Right lobe of liver (tissue), 4 donors: ENCODE measurements at regions not wholly inside any gene's neighbourhood (a gene's known extent, or its start where the extent isn't known, plus 50 kb on each side); places are given as distances from the start of the nearest gene placed in this dataset.

Experiments
- CTCF ChIP-seq, 4 donors: fragments of 200-600 bp in 3 of 4; fragments of 450-650 bp in 1 of 4; IDR thresholded peaks; one replicate each; pipeline versions ENCODE4 v1.5.1 to v1.8.0; 2016 to 2022; ENCODE audit warnings: antibody characterized with exemption in 4 of 4, mild to moderate bottlenecking in 2 of 4
- POLR2A ChIP-seq: fragments of 450-650 bp; IDR thresholded peaks from one replicate; pipeline ENCODE4 v1.6.1; 2017; ENCODE audit warnings: antibody characterized with exemption, mild to moderate bottlenecking
- donor health status: DM: no; HTN: no; CAD: no.
- donor health status: DM: no; HTN: no; CAD: no.
- donor health status: DM: no; HTN: yes; CAD: no.

- no peak for TF ChIP-seq CTCF (IDR thresholded peaks at IDR 0.05)
- TF ChIP-seq POLR2A, result no peak
Observed at GRCh38 chr18:23317975-23318675, 135.0 kb upstream of the RIOK3 start.
